Neuron (in vitro differentiated cells): ENCODE measurements at regions not wholly inside any gene's neighbourhood (a gene's known extent, or its start where the extent isn't known, plus 50 kb on each side); places are given as distances from the start of the nearest gene placed in this dataset.

ENCODE experiments used
- H2AFZ ChIP-seq: one replicate; pipeline ENCODE4 v1.6.1; 2013; ENCODE audit warnings: low read depth, mild to moderate bottlenecking, inconsistent platforms, low read length, moderate library complexity
- H3K27me3 ChIP-seq: one replicate; pipeline ENCODE4 v1.6.1; 2013; ENCODE audit warnings: low read length; ENCODE audit not compliant: insufficient read depth
- H3K36me3 ChIP-seq: one replicate; pipeline ENCODE4 v1.6.1; 2013; ENCODE audit warnings: low read length; ENCODE audit not compliant: insufficient read depth
- H3K4me1 ChIP-seq: one replicate; pipeline ENCODE4 v1.6.1; 2013; ENCODE audit warnings: low read length; ENCODE audit not compliant: insufficient read depth
- H3K4me3 ChIP-seq: 2 replicates; pipeline ENCODE4 v1.5.1; 2013; ENCODE audit warnings: mild to moderate bottlenecking, low read length, moderate library complexity
- H3K9me3 ChIP-seq: one replicate; pipeline ENCODE4 v1.6.1; 2013; ENCODE audit warnings: low read length

- H3K36me3 ChIP-seq, result no peaks in the 10 kb centered on the region
- H3K27me3 ChIP-seq, result no peaks in the 10 kb centered on the region
- H3K4me3 ChIP-seq, result no peak overlapping the region
- H2AFZ ChIP-seq, result no peak overlapping the region
- no peaks in the 10 kb centered on the region for H3K4me1 ChIP-seq
- peaks cover 2% of the 10 kb centered on the region for H3K9me3 ChIP-seq
These were observed 129.4 kb upstream of the TLE3 start for GRCh38 chr15:70227147-70227546.

DNA sequence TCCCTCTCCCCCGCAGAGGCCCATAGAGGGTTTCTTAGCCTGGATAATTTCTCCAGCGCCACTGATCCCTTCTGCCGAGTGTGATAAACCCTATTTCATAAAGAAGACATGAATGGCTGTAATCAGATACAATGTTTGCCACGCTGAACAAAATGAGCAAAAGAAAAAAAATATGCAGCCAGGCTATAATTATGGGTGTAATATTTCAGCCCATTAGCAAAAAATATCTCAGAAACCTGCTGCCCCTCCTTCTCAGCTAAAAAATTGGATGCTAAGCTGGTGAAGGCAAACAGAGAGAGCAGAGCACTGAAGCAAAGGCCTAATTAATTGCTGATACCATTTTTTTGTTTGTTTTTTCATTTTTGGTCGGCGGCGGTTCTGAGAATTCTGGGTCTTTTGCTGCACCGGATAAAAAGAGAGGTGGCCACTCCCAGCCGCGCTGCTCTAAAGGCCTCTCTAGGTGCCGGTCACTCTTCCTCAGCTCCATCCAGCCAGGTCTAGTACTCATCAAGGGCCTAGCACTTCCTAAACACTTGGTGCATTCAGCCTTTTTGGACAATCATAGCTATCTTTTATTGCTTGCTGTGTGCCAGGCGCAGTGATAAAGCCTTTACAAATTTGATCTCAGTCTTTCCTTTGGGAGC is 128.7 kb upstream of the TLE3 start:
- Histone ChIP-seq H3K9me3 (peaks cover 2% of the 10 kb centered on the region), H3K27me3 (no peaks in the 10 kb centered on the region), H3K36me3 (no peaks in the 10 kb centered on the region), H3K4me3 (no peak overlapping the region), H2AFZ (no peak overlapping the region), H3K4me1 (no peaks in the 10 kb centered on the region)

GRCh38 chr15:70225416-70225815 is 127.7 kb upstream of the TLE3 start:
- no peak overlapping the region for H2AFZ ChIP-seq
- no peaks in the 10 kb centered on the region for H3K36me3 ChIP-seq
- no peak overlapping the region for H3K4me3 ChIP-seq
- no peaks in the 10 kb centered on the region for H3K4me1 ChIP-seq
- H3K27me3 ChIP-seq, result no peaks in the 10 kb centered on the region
- no peaks in the 10 kb centered on the region for H3K9me3 ChIP-seq

- H3K9me3 ChIP-seq, result no peaks in the 10 kb centered on the region
- H3K4me3 ChIP-seq, result no peak overlapping the region
- H3K27me3 ChIP-seq, result no peaks in the 10 kb centered on the region
- H2AFZ ChIP-seq, result no peak overlapping the region
- H3K36me3 ChIP-seq, result no peaks in the 10 kb centered on the region
- H3K4me1 ChIP-seq, result peaks cover 4% of the 10 kb centered on the region
These were observed 124.9 kb upstream of the TLE3 start for GRCh38 chr15:70222606-70223005.

- H2AFZ ChIP-seq, result no peak overlapping the region
These were observed 122.9 kb upstream of the TLE3 start for GRCh38 chr15:70220490-70221096.

GRCh38 chr15:70219966-70220365 is 122.2 kb upstream of the TLE3 start:
- Histone ChIP-seq H3K9me3 (no peaks in the 10 kb centered on the region), H3K36me3 (no peaks in the 10 kb centered on the region), H2AFZ (no peak overlapping the region), H3K4me1 (peaks cover 4% of the 10 kb centered on the region), H3K27me3 (no peaks in the 10 kb centered on the region), H3K4me3 (no peak overlapping the region)

More at GRCh38 chr15:70220490-70221096, 122.9 kb upstream of the TLE3 start:
- H3K36me3 ChIP-seq, result no peaks in the 10 kb centered on the region
- H3K9me3 ChIP-seq, result no peaks in the 10 kb centered on the region
- peaks cover 4% of the 10 kb centered on the region for H3K4me1 ChIP-seq
- H3K4me3 ChIP-seq, result no peak overlapping the region
- no peaks in the 10 kb centered on the region for H3K27me3 ChIP-seq

GRCh38 chr15:70219256-70219895 is 121.7 kb upstream of the TLE3 start:
- Histone ChIP-seq H3K27me3 (no peaks in the 10 kb centered on the region), H2AFZ (no peak overlapping the region), H3K4me1 (peaks cover 4% of the 10 kb centered on the region), H3K9me3 (no peaks in the 10 kb centered on the region), H3K4me3 (no peak overlapping the region), H3K36me3 (no peaks in the 10 kb centered on the region)

DNA sequence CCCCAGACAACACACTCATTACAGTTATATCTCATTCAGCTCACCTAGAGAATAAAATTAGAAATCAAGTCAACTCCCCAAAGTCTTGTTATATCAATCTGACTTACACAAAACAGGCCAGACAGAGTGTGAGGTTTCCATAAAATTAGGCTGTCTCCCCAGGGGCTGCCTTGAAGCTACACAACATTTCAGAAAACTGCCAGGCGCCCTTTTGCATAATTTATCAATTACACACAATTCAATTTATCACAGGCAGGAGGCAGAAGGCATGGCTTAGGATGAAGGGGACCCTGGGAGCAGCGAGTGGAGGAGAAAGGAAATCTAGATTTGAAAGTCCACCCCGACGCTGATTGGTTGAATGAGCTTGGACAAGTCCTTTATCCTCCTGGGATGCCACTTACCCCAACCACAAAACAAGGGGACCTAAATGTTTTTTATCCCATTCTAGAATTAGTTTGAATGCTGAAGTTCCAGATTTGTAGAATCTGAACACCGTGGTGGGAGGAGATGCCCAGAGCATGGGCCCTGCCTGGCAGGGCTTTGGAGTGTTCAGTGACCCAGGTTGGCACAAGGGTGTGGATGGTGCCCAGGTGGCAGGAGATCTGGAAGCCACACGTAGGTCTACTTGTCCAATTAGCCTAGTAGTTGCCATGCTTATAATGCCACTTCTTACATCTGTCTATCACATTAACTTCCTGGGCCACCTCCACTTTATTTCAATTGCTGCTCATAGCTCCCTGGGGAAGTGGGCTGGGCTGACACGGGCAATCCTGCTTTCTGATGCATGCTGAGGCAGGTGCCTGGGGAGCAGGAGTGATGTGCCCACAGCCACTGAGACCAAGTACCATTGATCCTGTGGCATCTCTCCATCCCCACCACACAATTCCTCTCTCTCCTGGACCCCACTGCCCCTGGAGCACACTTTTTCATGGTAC is 119.8 kb upstream of the TLE3 start:
- Histone ChIP-seq H3K27me3 (peaks cover 2% of the 10 kb centered on the region), H2AFZ (no peak overlapping the region), H3K4me1 (peaks cover 4% of the 10 kb centered on the region), H3K9me3 (no peaks in the 10 kb centered on the region), H3K4me3 (no peak overlapping the region), H3K36me3 (no peaks in the 10 kb centered on the region)

- Histone ChIP-seq H3K4me1 (peaks cover 4% of the 10 kb centered on the region), H3K9me3 (no peaks in the 10 kb centered on the region), H2AFZ (no peak overlapping the region), H3K36me3 (no peaks in the 10 kb centered on the region), H3K4me3 (no peak overlapping the region), H3K27me3 (peaks cover 4% of the 10 kb centered on the region)
These were observed 118.2 kb upstream of the TLE3 start for GRCh38 chr15:70215951-70216350.

DNA sequence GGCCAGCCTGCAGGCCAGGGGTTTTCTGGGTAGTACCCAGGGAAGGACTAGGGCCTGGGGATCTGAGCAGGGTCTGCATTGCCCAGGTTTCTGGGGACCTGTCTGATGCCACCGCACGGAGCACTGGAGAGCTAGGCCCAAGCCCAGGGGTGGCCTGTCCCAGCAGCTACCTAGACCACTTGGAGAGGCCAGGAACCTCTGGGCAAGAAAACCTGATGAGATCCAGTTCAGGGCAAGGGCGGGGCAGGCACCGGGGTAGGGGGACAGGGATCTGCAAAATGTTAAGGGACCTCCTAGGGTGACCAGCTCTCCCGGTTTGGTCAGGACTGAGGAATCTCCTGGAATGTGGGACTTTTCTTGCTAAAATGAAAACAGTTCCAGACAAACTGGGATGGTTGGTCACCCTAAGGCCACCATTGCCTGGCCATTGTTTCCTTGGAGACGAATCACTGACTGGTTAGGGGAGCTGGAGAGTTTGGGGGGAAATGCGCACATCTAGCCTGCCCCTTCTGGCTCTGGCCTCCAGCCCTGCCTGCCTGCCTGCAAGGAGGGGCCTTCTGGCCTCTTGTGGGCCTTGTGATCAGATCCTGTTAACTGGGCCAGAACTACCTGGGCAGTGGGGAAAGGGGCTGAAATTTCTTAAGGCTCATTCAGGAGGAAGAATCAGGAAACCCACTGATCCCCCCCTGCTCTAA is 117.4 kb upstream of the TLE3 start:
- H3K4me3 ChIP-seq, result no peak overlapping the region
- H3K27me3 ChIP-seq, result peaks cover 4% of the 10 kb centered on the region
- no peaks in the 10 kb centered on the region for H3K36me3 ChIP-seq
- no peak overlapping the region for H2AFZ ChIP-seq
- peaks cover 4% of the 10 kb centered on the region for H3K4me1 ChIP-seq
- H3K9me3 ChIP-seq, result no peaks in the 10 kb centered on the region

DNA sequence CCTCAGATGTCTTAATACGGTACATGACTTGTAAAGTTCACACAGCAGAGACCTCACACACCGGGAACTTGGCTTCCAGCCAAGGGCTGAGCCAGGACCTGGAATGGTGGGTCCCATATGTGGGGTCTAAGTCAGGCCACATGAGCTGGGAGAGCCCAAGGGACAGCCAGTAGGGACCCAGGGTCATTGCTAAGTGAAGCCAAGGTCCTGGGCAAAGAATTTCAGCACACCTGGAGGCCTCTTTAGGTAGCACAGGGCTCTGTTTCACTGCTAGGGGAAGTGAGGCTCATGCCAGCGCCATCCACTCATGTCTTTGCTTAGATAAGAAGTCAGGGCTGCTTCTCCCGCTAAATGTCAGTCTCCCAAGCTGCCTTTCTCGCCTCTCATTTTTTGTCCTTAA is 116.6 kb upstream of the TLE3 start:
- Histone ChIP-seq H3K9me3 (no peaks in the 10 kb centered on the region), H3K36me3 (no peaks in the 10 kb centered on the region), H2AFZ (no peak overlapping the region), H3K27me3 (peaks cover 4% of the 10 kb centered on the region), H3K4me1 (no peaks in the 10 kb centered on the region), H3K4me3 (no peak overlapping the region)

GRCh38 chr15:70213794-70214193 is 116.1 kb upstream of the TLE3 start:
- no peaks in the 10 kb centered on the region for H3K36me3 ChIP-seq
- H3K4me3 ChIP-seq, result no peak overlapping the region
- H3K4me1 ChIP-seq, result no peaks in the 10 kb centered on the region
- no peaks in the 10 kb centered on the region for H3K9me3 ChIP-seq
- no peak overlapping the region for H2AFZ ChIP-seq
- peaks cover 4% of the 10 kb centered on the region for H3K27me3 ChIP-seq
